PFSK-1 (cell line): ENCODE measurements at regions not wholly inside any gene's neighbourhood (a gene's known extent, or its start where the extent isn't known, plus 50 kb on each side); places are given as distances from the start of the nearest gene placed in this dataset.

ENCODE experiments used
- POLR2AphosphoS5 ChIP-seq: IDR thresholded peaks from 2 replicates; pipeline ENCODE4 v1.6.1; 2012; ENCODE audit warnings: low read depth, mild to moderate bottlenecking, control low read depth, low read length, moderate library complexity
- TAF1 ChIP-seq: IDR thresholded peaks from 2 replicates; pipeline ENCODE4 v1.6.1; 2012; ENCODE audit warnings: low read length, control low read depth, borderline replicate concordance; ENCODE audit not compliant: insufficient read depth

- TF ChIP-seq POLR2AphosphoS5 (no peak), TAF1 (no peak)
Observed at GRCh38 chr5:103487218-103487617, 75.4 kb downstream of the NUDT12 start.
